Fibroblast of skin of back (primary cell): ENCODE measurements at regions not wholly inside any gene's neighbourhood (a gene's known extent, or its start where the extent isn't known, plus 50 kb on each side); places are given as distances from the start of the nearest gene placed in this dataset.

Experiments
- DNase-seq: peaks from one replicate; pipeline ENCODE4 v3.0.0-alpha.2; 2013

DNA sequence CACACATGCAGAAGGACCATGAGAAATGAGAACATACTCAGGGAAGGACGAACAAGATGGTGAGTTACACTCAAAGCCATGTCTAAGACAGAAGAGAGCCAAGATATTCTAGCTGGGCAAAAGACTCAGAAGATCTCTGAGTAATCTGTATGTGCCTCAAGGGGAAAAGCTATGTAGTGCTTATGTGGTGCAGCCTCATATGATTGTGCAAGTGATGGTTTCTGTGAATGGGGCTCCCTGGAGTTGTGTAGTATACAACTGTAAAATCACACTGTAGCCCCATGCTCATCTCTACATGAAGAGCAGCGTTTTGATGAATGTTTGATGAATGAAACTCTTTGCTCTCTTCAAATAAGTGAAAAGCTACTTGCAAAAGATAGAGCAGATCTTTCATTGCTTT lies 57.5 kb downstream of the OSR1 start:
- DNase-seq = no peak

DNA sequence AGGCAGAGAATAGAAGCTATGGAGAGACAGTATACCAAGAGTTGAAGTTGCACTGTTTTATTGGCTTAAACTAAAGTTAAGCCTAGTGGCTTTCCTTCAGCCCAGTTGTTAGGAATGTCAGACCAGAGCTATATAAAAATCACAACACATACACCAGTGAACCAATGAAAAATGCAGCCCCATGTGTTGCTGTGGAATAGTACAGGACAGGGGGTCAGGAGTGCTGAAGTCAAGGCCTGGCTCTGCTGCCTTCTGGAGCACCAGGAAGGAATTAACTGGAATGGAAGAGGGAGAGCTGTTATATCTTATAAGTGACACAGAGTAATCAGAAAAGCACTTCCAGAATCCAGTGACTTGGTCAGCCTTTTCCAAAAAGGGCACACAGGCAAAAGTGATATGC lies 58.9 kb downstream of the OSR1 start:
- peak; percentile 2 for DNase-seq

DNA sequence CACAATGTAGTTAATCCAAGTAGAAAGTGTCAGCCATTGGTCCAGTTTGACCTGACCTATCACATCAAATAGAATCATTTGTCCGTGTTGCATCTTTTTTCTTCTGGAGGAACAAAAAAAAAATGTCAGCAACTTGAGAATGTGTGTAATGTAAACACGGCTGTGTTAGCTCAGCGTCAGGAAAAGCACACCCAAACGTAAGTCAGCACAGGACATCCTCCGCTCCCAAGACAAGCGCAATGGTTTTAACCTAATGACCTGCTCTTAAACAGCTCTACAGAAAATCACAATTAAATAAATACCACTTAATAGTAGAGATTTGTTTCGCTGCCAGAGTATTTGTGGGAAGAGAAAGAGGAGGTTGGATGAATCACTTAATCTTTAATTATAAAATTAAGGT lies 59.4 kb downstream of the OSR1 start:
- DNase-seq = no peak

DNA sequence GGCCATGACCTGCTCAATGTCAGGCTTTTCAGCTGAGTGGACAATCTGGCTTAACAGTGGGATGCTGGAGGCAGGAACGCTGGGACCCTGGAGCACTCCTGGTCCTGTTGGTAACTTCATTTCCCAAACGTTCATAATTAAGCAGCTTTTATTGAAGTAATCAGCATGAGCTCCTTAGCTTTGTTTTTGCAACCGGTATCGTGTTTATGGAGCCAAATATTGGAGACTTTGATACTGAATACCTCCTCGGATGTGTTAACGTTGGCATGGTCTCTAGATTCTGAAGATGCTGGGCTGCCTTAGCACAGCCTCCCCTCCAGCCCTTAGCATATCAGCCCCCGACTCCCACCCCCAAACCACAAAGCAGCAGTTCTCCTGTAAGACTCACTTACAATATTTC lies 60.7 kb downstream of the OSR1 start:
- no peak for DNase-seq

DNA sequence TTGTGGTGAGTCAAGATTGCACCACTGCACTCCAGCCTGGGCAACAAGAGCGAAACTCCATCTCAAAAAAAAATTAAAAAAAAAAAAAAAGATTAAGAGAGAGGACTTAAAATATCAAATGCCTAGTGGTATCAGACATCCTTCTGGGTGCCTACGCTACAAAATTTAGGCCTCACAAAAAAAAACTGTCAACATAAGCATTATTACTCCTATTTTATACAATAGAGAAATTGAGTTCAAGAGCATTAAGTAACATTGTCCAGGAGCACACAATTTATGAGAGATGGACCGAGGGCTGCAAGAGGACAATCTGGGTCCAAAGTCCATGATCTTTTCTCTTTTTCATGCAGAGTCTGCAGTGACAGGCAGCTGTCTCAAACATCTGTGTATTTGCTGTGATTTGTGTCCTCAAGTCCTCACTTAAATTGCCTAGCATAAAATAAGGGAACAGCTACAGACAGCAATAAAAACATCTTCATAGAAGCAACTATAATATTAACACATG lies 62.4 kb downstream of the OSR1 start:
- no peak for DNase-seq

DNA sequence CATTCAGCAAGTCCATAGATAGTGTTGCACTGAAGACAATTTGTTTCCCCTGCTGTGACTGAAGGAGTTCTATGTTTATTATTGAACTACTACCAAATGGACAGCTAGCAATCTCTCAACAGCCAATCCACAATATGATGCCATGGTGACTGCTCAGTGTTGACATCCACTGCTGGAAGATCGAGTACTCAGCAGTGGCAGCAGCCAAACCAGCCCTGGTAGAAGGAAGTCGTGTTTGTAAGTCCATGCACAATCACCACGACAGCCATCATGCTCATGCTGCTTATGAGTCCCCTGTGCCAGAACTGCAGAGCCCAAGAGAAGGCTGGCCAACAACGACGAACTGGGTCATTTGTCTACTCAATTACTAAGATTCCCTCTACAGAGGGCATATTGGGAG lies 66.4 kb downstream of the OSR1 start:
- no peak for DNase-seq

DNA sequence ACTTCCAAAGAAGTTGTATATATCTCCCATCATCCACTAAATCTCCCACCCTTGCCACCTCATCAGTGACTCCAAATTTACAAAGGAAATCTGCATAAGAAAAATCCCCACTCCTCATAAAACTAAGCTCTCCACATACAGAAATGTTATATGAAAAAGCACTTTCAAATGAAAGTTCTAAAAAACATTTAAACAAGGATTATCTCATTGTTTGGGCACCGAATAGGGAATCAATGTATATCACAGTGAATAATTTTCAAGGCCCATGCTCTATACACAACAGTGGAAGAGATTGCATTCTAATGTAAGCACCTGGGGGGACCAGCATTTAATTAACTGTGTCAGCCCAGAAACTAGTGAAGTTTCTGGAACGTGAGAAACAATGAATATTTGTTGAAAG lies 70.1 kb downstream of the OSR1 start:
- no peak for DNase-seq

DNA sequence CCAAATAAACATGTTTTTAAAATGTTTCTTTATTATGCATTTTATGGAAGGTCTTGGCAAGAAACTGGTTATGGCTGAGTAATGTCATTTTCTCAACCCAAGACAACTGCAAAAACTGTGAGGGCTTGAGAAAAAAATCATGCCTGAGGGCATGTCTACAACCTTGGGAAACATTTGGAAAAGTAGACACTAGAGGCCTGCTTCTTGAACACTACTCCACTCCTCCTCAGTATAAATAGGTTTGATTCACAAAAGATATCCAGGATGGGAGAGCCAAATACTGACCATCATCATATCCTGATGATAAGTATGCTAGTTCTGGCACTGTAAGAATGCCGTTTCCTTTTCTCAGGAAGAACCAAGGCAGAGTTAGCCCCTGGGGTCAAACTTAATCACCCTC lies 71.1 kb downstream of the OSR1 start:
- DNase-seq = no peak

DNA sequence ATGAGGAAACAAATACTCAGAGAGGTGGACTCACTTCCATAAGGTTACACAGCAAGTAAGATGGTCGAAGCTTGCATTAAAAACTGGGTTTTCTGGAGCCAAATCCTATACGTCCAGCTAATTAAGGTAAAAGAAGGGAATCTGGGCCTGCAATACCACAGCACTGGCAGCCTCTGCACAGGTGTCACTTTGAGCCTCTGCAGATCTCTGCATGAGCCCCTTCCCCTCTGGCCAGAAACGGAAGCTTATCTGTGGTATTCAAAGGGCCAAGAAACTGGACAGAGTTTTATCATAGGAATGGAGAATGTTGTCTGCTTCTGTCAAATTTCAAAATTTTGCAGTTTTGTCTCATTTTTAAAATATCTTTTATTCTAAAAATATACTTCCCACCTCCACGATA lies 76.1 kb downstream of the OSR1 start:
- no peak for DNase-seq

DNA sequence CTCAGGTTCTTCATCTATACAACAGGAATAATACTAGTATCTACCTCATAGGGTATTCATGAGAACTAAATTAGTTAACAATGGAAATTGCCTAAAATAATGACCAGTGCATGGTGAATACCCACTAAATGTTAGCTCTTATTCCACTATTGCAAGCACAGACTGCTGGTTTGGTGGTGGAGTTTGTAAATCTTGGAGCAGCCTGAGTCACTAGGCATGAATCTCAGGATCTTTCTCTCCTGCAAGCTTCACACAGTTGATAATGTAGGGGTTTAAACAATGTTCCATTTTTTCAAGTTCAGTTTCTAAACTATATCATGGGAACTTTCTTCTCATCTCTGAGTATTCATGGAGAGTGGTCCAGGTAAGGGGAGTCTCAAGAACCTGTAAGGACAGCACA lies 84.0 kb downstream of the OSR1 start:
- no peak for DNase-seq

DNA sequence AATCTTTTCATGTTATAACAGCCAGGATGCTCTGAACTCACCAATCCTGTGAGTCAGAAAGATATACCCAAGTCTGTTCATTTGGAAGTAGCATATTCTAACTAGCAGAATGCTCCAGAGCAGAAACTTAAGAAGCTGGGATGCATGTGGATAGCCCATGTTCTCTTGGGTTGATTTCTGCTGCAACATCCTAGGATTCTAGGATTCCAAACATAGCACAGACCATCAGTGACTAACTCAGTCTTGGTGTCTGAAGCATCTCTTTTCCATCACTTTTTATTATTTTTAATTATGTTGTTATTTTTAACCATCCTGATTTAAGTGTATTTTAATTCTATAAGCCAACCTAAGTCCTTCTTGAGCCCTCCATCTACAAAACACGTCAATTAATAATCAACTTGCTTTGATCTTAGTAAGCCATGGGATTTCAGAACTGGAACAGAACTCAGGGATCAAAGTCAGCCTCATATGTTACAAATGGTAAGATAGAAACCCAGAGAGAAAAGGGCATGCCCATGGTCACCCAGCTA lies 85.4 kb downstream of the OSR1 start:
- DNase-seq = no peak

DNA sequence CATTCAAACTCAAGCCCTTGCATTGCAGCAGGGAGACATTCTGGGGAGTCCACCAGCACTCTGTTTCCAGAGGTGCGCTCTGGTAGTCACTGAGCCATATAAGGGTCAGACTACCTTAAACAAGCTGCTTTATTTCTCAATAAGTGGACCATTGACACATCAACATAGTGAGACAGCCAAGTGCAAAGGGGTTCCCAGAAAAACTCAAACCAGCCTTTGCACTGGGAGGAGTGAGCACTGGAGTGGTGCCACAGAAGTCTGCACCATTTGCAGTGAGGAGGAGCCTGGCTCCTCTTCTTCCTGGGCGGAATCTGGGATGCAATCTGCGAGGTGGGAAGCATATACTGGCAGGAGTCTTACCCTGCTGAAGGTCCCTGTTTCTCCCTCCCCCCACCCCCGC lies 86.4 kb downstream of the OSR1 start:
- DNase-seq = no peak

DNA sequence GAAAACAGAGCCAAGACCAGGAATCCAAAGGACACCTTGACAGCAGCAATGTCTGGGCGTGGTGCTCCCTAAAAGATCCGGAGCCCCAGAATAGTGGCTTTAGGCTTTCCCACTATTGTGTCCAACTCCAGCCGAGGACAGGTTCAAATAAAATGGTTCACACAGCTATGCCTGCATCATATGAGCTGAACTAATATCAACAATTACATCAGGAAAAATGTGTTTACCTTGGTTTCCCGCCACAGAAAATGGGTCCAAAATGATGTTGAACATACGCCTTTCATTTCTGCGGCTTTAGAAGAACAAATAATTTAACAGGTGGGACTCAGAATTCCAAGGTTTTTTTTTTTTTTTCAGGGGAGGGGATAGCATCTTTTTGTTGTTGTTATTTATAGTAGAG lies 93.6 kb downstream of the OSR1 start:
- DNase-seq = no peak

DNA sequence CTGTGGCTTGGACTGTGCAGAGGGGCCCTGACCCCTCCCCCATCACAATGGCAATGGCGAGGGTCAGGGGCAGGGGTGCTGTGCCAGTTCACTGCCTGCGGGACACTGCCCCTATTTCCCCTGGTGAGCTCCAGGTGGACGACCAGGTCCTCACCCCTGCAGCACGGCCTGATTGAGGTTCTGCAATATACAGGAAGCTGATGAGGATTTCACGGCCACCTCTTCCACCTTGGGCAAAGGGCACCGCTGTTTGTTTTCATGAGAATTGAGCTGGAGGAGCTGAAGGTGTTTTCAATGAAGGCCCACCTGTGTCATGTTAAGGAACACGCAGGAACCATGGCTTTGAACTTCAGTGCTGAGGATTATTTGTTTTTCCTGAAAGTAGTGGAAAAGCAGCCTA lies 96.3 kb downstream of the OSR1 start:
- DNase-seq = no peak

DNA sequence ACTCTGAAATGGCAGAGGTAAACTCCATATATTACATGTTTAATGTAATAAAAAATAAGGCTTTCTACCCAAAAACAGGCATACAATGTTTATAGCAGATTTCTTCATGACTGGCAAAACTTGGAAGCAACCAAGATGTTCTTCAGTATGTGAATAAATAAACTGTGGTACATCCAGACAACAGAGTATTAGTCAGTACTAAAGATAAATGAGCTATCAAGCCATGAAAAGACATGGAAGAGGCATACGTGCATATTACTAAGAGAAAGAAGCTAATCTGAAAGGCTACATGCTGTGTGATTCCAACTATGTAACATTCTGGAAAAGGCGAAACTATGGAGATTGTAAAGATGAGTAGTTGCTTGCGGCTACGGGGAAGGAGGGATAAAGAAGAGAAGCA lies 97.4 kb downstream of the OSR1 start:
- no peak for DNase-seq

DNA sequence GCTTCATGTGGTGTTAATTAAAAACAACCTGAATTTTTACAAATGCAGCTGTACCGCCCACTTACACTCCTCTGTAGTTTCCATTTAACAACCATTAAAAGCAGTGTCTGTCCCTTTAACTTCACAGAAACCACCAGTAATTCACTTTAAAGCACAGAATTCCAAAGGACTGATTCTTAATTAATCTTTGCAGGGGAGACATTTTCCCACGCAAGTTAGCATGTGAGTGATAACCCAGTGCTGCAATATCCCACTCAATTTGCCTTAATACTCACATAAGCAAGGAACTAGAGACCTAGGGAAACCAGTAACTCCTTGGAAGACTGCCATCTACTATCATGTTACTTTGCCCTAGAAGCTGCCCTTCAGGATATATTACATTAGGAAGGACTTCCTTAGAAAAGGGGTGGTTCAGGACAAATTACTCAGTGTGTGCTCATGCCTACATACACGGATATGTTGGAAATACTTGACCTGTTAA lies 102.3 kb downstream of the OSR1 start:
- DNase-seq = peak; percentile 83

DNA sequence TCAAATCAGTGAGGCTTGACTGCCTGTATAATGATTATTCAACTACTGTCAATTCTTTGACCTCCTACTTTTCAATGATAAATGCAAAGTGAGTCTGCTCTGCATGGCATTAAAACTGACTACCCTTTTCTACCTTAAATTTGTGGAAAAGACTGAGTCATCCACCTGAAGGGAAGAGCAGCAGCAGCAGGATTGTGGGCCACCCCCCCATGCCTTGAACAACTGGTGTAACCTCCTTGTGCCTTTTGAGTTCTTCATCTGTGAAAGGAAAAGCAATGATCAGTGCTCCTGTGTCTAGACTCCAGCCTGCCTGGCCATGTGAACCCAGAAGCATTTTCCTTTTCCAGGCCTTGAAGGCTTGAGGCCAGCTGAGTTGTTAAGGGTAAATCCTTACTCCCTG lies 102.9 kb downstream of the OSR1 start:
- no peak for DNase-seq

DNA sequence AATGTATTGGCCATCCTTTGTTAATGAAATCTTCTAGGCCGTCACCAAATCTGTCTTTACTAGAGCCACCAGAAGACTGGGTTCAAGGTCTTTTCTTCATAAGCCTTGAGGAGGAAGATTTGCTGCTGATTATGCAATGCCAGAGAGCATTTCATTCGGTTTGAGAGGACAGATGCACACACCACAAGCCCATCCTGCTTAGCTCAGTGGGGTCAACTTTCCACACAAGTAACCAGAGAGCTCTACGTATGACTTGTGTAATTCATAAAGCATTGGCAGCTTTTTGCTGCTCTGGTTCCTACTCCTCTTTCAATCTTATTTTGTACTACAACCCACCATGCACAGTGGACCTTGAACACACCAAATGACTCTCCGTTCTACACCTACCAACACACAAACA lies 106.9 kb downstream of the OSR1 start:
- no peak for DNase-seq

DNA sequence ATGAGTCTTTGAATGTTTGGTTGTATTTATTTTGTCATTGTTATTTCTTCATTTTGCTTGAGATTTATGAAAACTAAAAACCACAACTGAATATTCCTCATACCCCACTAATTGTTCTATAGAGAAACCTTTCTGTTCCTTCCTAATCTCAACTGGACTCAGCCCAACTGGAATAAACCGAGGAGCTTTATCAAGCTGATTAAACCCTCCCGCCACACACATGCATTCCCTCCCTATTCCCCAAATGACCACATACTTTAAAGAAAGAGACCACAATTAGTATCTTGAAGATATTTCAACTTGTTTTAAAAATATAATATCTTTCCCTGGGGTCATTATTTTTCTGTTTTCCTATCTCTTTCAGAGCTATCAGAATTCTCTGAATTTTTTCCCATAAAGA lies 107.5 kb downstream of the OSR1 start:
- no peak for DNase-seq

DNA sequence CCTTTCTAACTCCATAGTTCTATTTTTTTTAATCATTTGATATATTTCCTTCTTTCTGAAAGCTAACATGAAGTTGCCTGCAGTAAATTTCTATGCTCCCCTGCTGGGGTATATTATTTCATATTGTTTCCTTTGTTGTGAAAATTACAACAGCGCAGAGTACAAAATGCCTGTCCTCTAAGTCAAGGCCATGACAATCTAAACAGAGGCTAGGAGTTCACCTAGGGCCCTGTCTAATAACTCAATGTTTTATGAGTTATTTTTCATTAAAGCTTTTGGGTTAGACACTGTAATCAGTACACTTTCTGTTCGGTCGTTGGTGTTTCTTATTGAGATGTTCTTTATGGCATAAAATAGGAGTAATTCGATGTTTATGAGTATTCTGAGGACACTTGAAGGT lies 111.2 kb downstream of the OSR1 start:
- no peak for DNase-seq

DNA sequence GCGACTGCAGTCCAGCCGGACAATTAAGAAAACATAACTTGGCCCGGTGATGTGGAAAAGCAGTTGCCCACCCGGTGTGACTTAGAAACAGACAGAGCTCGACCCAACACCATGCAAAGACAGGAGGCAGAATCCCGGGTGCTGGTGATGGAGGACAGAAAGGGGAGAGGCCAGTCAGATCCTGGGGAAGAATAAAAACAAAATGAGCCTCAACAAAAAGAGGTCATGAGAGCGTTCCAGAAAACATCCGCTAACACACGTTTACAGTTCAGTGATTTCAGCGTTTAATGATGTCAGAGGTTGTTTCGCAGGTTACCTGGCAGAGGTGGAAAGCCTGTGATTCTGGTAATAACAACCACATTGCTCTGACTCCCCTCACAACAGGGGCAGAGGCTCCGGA lies 111.9 kb downstream of the OSR1 start:
- no peak for DNase-seq

DNA sequence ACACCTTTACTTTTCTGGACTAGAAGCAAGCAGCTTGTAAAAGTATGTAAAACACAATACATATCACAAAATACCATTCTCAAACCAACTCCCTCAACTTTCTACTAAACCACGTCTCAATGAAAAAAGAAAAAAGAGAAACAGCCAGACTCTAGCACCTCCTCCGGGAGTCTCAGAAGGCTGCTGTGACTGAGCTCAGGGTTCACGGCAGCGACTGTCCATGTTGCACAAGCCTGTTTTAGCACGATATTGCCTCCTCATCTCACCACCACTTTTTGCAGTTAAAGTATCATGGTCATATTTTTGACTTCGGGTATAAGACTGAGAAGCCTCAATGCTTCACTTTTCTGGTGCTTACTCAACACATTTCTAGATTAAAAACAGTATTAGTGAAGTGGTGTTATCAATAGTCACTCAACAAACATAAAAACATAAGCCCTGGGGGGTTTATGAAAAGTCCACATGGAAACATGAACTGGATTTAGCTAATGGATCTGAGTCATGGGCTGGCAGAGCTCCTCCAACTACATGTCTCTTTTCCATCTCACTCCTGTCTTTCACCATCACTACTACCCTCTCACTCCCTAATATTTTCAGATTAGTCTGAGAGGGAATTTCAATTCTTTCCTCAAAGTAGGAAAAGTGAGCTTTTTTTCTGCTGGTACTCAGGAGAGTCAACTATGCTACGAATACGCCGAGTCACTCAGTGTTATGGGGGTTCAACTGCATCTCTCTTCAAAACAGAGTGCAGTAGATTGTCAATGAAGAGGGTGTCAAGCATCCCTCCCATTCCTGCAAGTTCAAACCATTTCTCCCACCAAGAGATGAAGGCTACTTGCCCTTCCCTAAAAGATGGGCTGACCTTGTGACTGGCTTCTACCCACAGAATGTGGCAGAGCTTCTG lies 113.7 kb downstream of the OSR1 start:
- DNase-seq = no peak

DNA sequence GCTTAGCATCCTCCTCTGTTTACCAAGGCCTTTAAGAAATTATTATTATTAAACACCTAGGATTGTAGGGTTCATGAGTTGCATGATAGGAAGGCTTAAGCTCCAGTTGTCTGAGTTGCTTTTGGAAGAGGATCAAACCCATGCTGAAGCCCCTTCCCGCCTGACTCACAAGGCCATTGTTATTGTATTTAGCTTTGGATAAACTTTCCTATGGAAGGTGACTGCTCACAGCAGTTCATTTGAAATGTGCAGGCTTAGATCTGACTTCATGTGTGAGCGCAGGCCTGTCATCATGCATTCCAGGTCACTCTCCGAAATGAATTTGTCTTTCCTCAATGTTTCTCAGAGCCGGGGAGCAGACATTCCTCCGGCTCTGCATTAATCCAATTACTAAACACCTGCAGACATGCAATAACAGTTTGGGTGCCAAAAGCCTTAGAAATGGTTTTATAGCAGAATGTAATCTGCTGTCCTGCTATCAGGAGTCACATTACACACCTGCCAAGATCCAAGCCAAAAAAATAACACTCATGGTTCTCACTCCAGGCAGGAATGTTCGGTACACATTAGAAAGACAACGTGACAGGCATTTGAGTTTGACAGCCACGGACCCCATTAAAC lies 119.9 kb downstream of the OSR1 start:
- peak; percentile 44 for DNase-seq

DNA sequence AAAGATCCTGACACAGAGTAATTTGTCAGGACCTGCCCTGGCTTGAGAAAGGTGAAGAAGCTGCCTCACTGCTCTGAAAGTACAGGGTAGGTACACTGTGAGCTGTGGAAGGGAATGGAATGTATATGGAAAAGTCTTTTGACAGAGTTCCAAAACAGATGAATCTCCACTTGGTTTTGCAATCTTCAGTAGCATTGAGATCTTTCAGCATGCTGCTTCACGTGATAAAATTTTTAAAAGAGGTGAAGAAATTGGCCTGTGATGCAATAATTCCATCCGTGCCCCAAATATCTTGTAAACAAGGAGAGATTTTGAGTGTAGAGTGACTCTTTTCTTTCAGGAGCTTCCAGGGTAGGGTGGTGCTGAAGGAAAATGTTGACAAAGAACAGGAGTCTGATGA lies 123.1 kb downstream of the OSR1 start:
- DNase-seq = no peak
